ENCODE measurements at regions not wholly inside any gene's neighbourhood (a gene's known extent, or its start where the extent isn't known, plus 50 kb on each side); places are given as distances from the start of the nearest gene placed in this dataset.

- Histone ChIP-seq H3K9me3 (ENCODE audit: control insufficient read depth, insufficient read depth, low read depth, low read length) (no peaks in the 10 kb centered on the region), H3K4me3 (ENCODE audit: low read depth, low read length) (no peak overlapping the region), H3K4me1 (ENCODE audit: control insufficient read depth, insufficient read depth, low read length) (no peaks in the 10 kb centered on the region), H3K36me3 (ENCODE audit: control insufficient read depth in 2 of 2, insufficient read depth in 1 of 2, low read length in 2 of 2) (no peaks in the 10 kb centered on the region), H3K27ac (ENCODE audit: extremely low read depth, low read depth, low read length) (no peak overlapping the region)
- ChIA-PET CTCF (no interaction called here), POLR2A (no interaction called here)
- TF ChIP-seq SP7 (tag by site-specific recombination; IDR thresholded peaks at IDR 0.05) = no peak
- TF ChIP-seq PRDM6 (tag by site-specific recombination; IDR thresholded peaks at IDR 0.05) = no peak
- TF ChIP-seq ZNF223 (tag by site-specific recombination; IDR thresholded peaks at IDR 0.05) = no peak
- no peak for TF ChIP-seq ZNF658 (tag by site-specific recombination; IDR thresholded peaks at IDR 0.05)
- no peak for TF ChIP-seq ZNF776 (tag by site-specific recombination; IDR thresholded peaks at IDR 0.05; ENCODE audit: borderline replicate concordance)
- no peak for TF ChIP-seq HOXC10 (CRISPR knock-in tag; IDR thresholded peaks at IDR 0.05)
- TF ChIP-seq ZSCAN30 (tag by site-specific recombination; IDR thresholded peaks at IDR 0.05) = no peak
- TF ChIP-seq GLIS1 (tag by site-specific recombination; IDR thresholded peaks at IDR 0.05) = no peak
- TF ChIP-seq ZNF560 (tag by site-specific recombination; IDR thresholded peaks at IDR 0.05; ENCODE audit: borderline replicate concordance) = no peak
- no peak for TF ChIP-seq ZNF549 (tag by site-specific recombination; IDR thresholded peaks at IDR 0.05)
- TF ChIP-seq, protein P1, sequence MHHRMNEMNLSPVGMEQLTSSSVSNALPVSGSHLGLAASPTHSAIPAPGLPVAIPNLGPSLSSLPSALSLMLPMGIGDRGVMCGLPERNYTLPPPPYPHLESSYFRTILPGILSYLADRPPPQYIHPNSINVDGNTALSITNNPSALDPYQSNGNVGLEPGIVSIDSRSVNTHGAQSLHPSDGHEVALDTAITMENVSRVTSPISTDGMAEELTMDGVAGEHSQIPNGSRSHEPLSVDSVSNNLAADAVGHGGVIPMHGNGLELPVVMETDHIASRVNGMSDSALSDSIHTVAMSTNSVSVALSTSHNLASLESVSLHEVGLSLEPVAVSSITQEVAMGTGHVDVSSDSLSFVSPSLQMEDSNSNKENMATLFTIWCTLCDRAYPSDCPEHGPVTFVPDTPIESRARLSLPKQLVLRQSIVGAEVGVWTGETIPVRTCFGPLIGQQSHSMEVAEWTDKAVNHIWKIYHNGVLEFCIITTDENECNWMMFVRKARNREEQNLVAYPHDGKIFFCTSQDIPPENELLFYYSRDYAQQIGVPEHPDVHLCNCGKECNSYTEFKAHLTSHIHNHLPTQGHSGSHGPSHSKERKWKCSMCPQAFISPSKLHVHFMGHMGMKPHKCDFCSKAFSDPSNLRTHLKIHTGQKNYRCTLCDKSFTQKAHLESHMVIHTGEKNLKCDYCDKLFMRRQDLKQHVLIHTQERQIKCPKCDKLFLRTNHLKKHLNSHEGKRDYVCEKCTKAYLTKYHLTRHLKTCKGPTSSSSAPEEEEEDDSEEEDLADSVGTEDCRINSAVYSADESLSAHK (tag by site-specific recombination; IDR thresholded peaks at IDR 0.05) = no peak
- TF ChIP-seq ZNF433 (tag by site-specific recombination; IDR thresholded peaks at IDR 0.05; ENCODE audit: low read depth) = no peak
- TF ChIP-seq ZNF777 (tag by site-specific recombination; IDR thresholded peaks at IDR 0.05; ENCODE audit: borderline replicate concordance) = no peak
- TF ChIP-seq, protein P2, sequence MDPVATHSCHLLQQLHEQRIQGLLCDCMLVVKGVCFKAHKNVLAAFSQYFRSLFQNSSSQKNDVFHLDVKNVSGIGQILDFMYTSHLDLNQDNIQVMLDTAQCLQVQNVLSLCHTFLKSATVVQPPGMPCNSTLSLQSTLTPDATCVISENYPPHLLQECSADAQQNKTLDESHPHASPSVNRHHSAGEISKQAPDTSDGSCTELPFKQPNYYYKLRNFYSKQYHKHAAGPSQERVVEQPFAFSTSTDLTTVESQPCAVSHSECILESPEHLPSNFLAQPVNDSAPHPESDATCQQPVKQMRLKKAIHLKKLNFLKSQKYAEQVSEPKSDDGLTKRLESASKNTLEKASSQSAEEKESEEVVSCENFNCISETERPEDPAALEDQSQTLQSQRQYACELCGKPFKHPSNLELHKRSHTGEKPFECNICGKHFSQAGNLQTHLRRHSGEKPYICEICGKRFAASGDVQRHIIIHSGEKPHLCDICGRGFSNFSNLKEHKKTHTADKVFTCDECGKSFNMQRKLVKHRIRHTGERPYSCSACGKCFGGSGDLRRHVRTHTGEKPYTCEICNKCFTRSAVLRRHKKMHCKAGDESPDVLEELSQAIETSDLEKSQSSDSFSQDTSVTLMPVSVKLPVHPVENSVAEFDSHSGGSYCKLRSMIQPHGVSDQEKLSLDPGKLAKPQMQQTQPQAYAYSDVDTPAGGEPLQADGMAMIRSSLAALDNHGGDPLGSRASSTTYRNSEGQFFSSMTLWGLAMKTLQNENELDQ (tag by site-specific recombination; IDR thresholded peaks at IDR 0.05; ENCODE audit: low read depth) = no peak
- TF ChIP-seq GLI2 (tag by site-specific recombination; IDR thresholded peaks at IDR 0.05; ENCODE audit: borderline replicate concordance, low read depth) = no peak
- no peak for TF ChIP-seq ZNF174 (tag by site-specific recombination; IDR thresholded peaks at IDR 0.05)
- TF ChIP-seq, protein P3, sequence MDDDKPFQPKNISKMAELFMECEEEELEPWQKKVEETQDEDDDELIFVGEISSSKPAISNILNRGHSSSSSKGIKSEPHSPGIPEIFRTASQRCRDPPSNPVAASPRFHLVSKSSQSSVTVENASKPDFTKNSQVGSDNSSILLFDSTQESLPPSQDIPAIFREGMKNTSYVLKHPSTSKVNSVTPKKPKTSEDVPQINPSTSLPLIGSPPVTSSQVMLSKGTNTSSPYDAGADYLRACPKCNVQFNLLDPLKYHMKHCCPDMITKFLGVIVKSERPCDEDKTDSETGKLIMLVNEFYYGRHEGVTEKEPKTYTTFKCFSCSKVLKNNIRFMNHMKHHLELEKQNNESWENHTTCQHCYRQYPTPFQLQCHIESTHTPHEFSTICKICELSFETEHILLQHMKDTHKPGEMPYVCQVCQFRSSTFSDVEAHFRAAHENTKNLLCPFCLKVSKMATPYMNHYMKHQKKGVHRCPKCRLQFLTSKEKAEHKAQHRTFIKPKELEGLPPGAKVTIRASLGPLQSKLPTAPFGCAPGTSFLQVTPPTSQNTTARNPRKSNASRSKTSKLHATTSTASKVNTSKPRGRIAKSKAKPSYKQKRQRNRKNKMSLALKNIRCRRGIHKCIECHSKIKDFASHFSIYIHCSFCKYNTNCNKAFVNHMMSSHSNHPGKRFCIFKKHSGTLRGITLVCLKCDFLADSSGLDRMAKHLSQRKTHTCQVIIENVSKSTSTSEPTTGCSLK (tag by site-specific recombination; IDR thresholded peaks at IDR 0.05) = no peak
These were observed 334.7 kb upstream of the NR3C2 start for GRCh38 chr4:148776941-148777340.

DNA sequence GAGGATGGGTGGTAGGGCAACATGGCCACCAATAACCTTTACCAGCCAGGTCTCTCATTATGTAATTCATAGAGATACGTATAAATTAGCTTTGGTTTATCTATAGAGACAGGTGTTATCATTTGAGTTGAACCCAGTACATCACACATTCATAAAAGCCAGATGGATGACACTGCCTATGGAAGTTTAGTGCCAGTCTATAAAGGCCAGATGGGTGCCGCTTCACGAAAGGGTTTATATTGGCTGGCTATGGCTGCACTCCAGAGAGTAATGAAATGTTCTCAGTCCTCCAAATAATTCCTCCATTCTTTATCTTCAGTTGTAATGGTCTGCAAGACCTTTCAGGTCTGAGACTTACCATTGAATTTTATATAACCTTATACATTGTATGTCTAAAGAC, 331.9 kb upstream of the NR3C2 start:
- CTCF ChIA-PET = no interaction called here
- no peaks in the 10 kb centered on the region for H3K36me3 ChIP-seq (ENCODE audit: control insufficient read depth in 2 of 2, insufficient read depth in 1 of 2, low read length in 2 of 2)
- TF ChIP-seq ZNF350 (tag by site-specific recombination; IDR thresholded peaks at IDR 0.05) = no peak
- no peak for TF ChIP-seq ZBTB10 (tag by site-specific recombination; IDR thresholded peaks at IDR 0.05)
- no peak for TF ChIP-seq ZNF112 (tag by site-specific recombination; IDR thresholded peaks at IDR 0.05)
- TF ChIP-seq ZNF311 (tag by site-specific recombination; IDR thresholded peaks at IDR 0.05; ENCODE audit: borderline replicate concordance) = no peak
- TF ChIP-seq ZBTB1 (tag by site-specific recombination; IDR thresholded peaks at IDR 0.05) = no peak
- POLR2A ChIA-PET = no interaction called here
- H3K27ac ChIP-seq (ENCODE audit: extremely low read depth, low read depth, low read length) = no peak overlapping the region
- H3K4me1 ChIP-seq (ENCODE audit: control insufficient read depth, insufficient read depth, low read length) = no peaks in the 10 kb centered on the region
- no peak overlapping the region for H3K4me3 ChIP-seq (ENCODE audit: low read depth, low read length)
- H3K9me3 ChIP-seq (ENCODE audit: control insufficient read depth, insufficient read depth, low read depth, low read length) = no peaks in the 10 kb centered on the region
